ENCODE measurements at regions not wholly inside any gene's neighbourhood (a gene's known extent, or its start where the extent isn't known, plus 50 kb on each side); places are given as distances from the start of the nearest gene placed in this dataset.
"Not testable (repeated sequence)": the region's sequence is repeated elsewhere in the genome, so short reads cannot be mapped to it uniquely, and the experiment has no call there.

- no peak for DNase-seq
Measured at GRCh38 chr2:67096886-67097285, 300.2 kb upstream of the ETAA1 start.

- no peak for DNase-seq
Measured at GRCh38 chr2:67103157-67103556, 294.0 kb upstream of the ETAA1 start.

GRCh38 chr2:67108231-67108630, 288.9 kb upstream of the ETAA1 start:
- no peak for DNase-seq

GRCh38 chr2:67124531-67124930, 272.6 kb upstream of the ETAA1 start:
- DNase-seq = no peak

- DNase-seq = peak; percentile 55
Measured at GRCh38 chr2:67130531-67131256, 266.4 kb upstream of the ETAA1 start.

GRCh38 chr2:67131257-67131609, 265.9 kb upstream of the ETAA1 start:
- DNase-seq = no peak

- DNase-seq = not testable (repeated sequence)
Measured at GRCh38 chr2:67132441-67132940, 264.6 kb upstream of the ETAA1 start.

GRCh38 chr2:67135208-67135607, 261.9 kb upstream of the ETAA1 start:
- DNase-seq = no peak

- DNase-seq = no peak
Measured at GRCh38 chr2:67137699-67138098, 259.4 kb upstream of the ETAA1 start.

GRCh38 chr2:67142071-67142470, 255.1 kb upstream of the ETAA1 start:
- no peak for DNase-seq

- no peak for DNase-seq
Measured at GRCh38 chr2:67142741-67143140, 254.4 kb upstream of the ETAA1 start.

- no peak for DNase-seq
Measured at GRCh38 chr2:67145851-67146250, 251.3 kb upstream of the ETAA1 start.

- no peak for DNase-seq
Measured at GRCh38 chr2:67156796-67157195, 240.3 kb upstream of the ETAA1 start.

GRCh38 chr2:67158718-67159117, 238.4 kb upstream of the ETAA1 start:
- DNase-seq = no peak

GRCh38 chr2:67159929-67160328, 237.2 kb upstream of the ETAA1 start:
- DNase-seq = no peak

- DNase-seq = no peak
Measured at GRCh38 chr2:67164771-67165522, 232.2 kb upstream of the ETAA1 start.

GRCh38 chr2:67165523-67165990, 231.6 kb upstream of the ETAA1 start:
- DNase-seq = no peak

- DNase-seq = not testable (repeated sequence)
Measured at GRCh38 chr2:67166511-67166910, 230.6 kb upstream of the ETAA1 start.

GRCh38 chr2:67169417-67170140, 227.6 kb upstream of the ETAA1 start:
- no peak for DNase-seq

- DNase-seq = no peak
Measured at GRCh38 chr2:67179526-67179925, 217.6 kb upstream of the ETAA1 start.

- no peak for DNase-seq
Measured at GRCh38 chr2:67180841-67181240, 216.3 kb upstream of the ETAA1 start.

GRCh38 chr2:67182884-67183283, 214.2 kb upstream of the ETAA1 start:
- DNase-seq = no peak

- DNase-seq = no peak
Measured at GRCh38 chr2:67186326-67186725, 210.8 kb upstream of the ETAA1 start.
